Activated CD8-positive, alpha-beta memory T cell treated with anti-CD3 and anti-CD28 coated beads, Interleukin-2, amount 50 U/mL, for 24 hours (primary cell): ENCODE measurements at regions not wholly inside any gene's neighbourhood (a gene's known extent, or its start where the extent isn't known, plus 50 kb on each side); places are given as distances from the start of the nearest gene placed in this dataset.
"Not testable (repeated sequence)": the region's sequence is repeated elsewhere in the genome, so short reads cannot be mapped to it uniquely, and the experiment has no call there.

ENCODE experiments used
- DNase-seq: peaks from one replicate; pipeline ENCODE4 v3.0.0-alpha.2; 2020; ENCODE audit errors: extremely low read depth

GRCh38 chr3:18189282-18190050 is 235.7 kb downstream of the SATB1 start:
- DNase-seq: no peak

GRCh38 chr3:18188491-18188890 is 236.6 kb downstream of the SATB1 start:
- DNase-seq: no peak

GRCh38 chr3:18185624-18186023 is 239.5 kb downstream of the SATB1 start:
- no peak for DNase-seq

GRCh38 chr3:18182923-18183322 is 242.2 kb downstream of the SATB1 start:
- DNase-seq: not testable (repeated sequence)

GRCh38 chr3:18179521-18179920 is 245.6 kb downstream of the SATB1 start:
- DNase-seq: no peak

- no peak for DNase-seq
Measured at GRCh38 chr3:18177271-18177670, 247.9 kb downstream of the SATB1 start.

- not testable (repeated sequence) for DNase-seq
Measured at GRCh38 chr3:18173891-18174290, 251.2 kb downstream of the SATB1 start.

- DNase-seq: no peak
Measured at GRCh38 chr3:18159681-18160080, 265.5 kb downstream of the SATB1 start.

GRCh38 chr3:18153571-18154173 is 271.5 kb downstream of the SATB1 start:
- no peak for DNase-seq

- DNase-seq: no peak
Measured at GRCh38 chr3:18151199-18151598, 273.9 kb downstream of the SATB1 start.

GRCh38 chr3:18149935-18150334 is 275.2 kb downstream of the SATB1 start:
- no peak for DNase-seq

GRCh38 chr3:18149386-18149785 is 275.8 kb downstream of the SATB1 start:
- no peak for DNase-seq

GRCh38 chr3:18144571-18144970 is 280.6 kb downstream of the SATB1 start:
- no peak for DNase-seq

GRCh38 chr3:18143258-18143780 is 281.8 kb downstream of the SATB1 start:
- DNase-seq: no peak

- DNase-seq: no peak
Measured at GRCh38 chr3:18137958-18138357, 287.2 kb downstream of the SATB1 start.

- DNase-seq: no peak
Measured at GRCh38 chr3:18135060-18135814, 289.9 kb downstream of the SATB1 start.

GRCh38 chr3:18134386-18135059 is 290.6 kb downstream of the SATB1 start:
- no peak for DNase-seq

- DNase-seq: no peak
Measured at GRCh38 chr3:18132991-18133390, 292.1 kb downstream of the SATB1 start.

GRCh38 chr3:18127859-18128681 is 297.1 kb downstream of the SATB1 start:
- no peak for DNase-seq

- DNase-seq: no peak
Measured at GRCh38 chr3:18127174-18127858, 297.8 kb downstream of the SATB1 start.
